RWPE2 (cell line): ENCODE measurements at regions not wholly inside any gene's neighbourhood (a gene's known extent, or its start where the extent isn't known, plus 50 kb on each side); places are given as distances from the start of the nearest gene placed in this dataset.
"Not testable (repeated sequence)": the region's sequence is repeated elsewhere in the genome, so short reads cannot be mapped to it uniquely, and the experiment has no call there.

Experiments used
- ATAC-seq: fragments of 200-7000 bp; cut with Tn5 transposase; 3 replicates; pipeline ENCODE4 v1.9.1; 2021; ENCODE audit warnings: low read depth
- DNase-seq: peaks from one replicate; pipeline ENCODE4 v3.0.0-alpha.2; 2020; ENCODE audit warnings: low spot score
- H3K27ac ChIP-seq: fragments of 450-650 bp; 2 replicates; pipeline ENCODE4 v1.5.1; 2017; ENCODE audit warnings: mild to moderate bottlenecking; ENCODE audit not compliant: poor library complexity, severe bottlenecking
- H3K27me3 ChIP-seq: fragments of 250-450 bp; sonication (Bioruptor Pico); 2 replicates; pipeline ENCODE4 v1.5.1; 2021; ENCODE audit warnings: mild to moderate bottlenecking, moderate library complexity; ENCODE audit not compliant: insufficient read depth, poor library complexity, severe bottlenecking
- H3K36me3 ChIP-seq: fragments of 250-450 bp; sonication (Bioruptor Pico); 2 replicates; pipeline ENCODE4 v1.5.1; 2020; ENCODE audit warnings: low read depth, mild to moderate bottlenecking, moderate library complexity
- H3K4me1 ChIP-seq: fragments of 250-450 bp; sonication (Bioruptor Pico); 2 replicates; pipeline ENCODE4 v1.5.1; 2021; ENCODE audit warnings: mild to moderate bottlenecking, moderate library complexity; ENCODE audit not compliant: insufficient read depth, poor library complexity, severe bottlenecking
- H3K4me3 ChIP-seq: fragments of 250-450 bp; sonication (Bioruptor Pico); 2 replicates; pipeline ENCODE4 v1.5.1; 2021; ENCODE audit warnings: mild to moderate bottlenecking, moderate library complexity; ENCODE audit not compliant: severe bottlenecking
- H3K9me3 ChIP-seq: fragments of 250-450 bp; sonication (Bioruptor Pico); 2 replicates; pipeline ENCODE4 v1.5.1; 2021; ENCODE audit warnings: mild to moderate bottlenecking, moderate library complexity; ENCODE audit not compliant: severe bottlenecking
- CTCF ChIP-seq: fragments of 450-650 bp; IDR thresholded peaks from one replicate; pipeline ENCODE4 v1.5.1; 2017; ENCODE audit warnings: mild to moderate bottlenecking, moderate library complexity; ENCODE audit not compliant: poor library complexity, severe bottlenecking

GRCh38 chr5:122665051-122665450 is 109.8 kb upstream of the SNX2 start:
- H3K36me3 ChIP-seq, result no peaks in the 10 kb centered on the region
- no peaks in the 10 kb centered on the region for H3K4me1 ChIP-seq
- ATAC-seq (no peak), DNase-seq (no peak)
- no peaks in the 10 kb centered on the region for H3K9me3 ChIP-seq
- peaks cover 3% of the 10 kb centered on the region for H3K27me3 ChIP-seq
- no peak overlapping the region for H3K4me3 ChIP-seq
- TF ChIP-seq CTCF, result no peak
- H3K27ac ChIP-seq, result no peak overlapping the region

DNA sequence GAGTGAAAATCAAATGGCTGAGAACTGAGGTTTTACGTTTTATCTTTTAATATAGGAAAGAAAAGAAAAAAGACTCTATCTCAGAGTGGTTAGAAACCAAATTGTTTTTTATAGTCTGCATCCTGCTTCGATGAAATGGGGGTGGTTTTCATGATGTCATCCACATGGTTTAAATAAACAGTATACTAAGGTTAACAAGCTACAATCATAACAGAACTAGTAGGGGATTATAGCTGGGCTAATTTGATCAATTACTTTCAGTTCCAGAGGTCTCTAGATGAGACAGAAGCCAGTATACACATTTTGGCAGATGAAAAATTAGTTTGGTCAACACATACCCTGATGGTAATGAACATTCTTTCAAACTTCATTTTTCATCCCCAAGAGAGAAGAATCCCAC is 106.3 kb upstream of the SNX2 start:
- no peak for ATAC-seq

DNA sequence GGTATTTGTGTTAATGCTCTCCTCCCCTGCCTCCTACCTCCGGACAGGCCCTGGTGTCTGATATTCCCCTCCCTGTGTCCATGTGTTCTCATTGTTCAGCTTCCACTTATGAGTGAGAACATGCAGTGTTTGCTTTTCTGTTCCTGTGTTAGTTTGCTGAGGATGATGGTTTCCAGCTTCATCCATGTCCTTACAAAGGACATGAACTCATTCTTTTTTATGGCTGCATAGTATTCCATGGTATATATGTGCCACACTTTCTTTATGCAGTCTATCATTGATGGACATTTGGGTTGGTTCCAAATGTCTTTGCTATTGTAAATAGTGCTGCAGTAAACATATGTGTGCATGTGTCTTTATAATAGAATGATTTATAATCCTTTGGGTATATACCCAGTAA is 105.2 kb upstream of the SNX2 start:
- DNase-seq, H3K36me3 ChIP-seq, H3K27me3 ChIP-seq, ATAC-seq, H3K4me3 ChIP-seq, H3K9me3 ChIP-seq, H3K4me1 ChIP-seq, H3K27ac ChIP-seq: not testable (repeated sequence)

More for the DNA sequence above, 106.3 kb upstream of the SNX2 start:
- H3K9me3 ChIP-seq, result no peaks in the 10 kb centered on the region
- peaks cover 3% of the 10 kb centered on the region for H3K27me3 ChIP-seq
- H3K4me1 ChIP-seq, result no peaks in the 10 kb centered on the region
- DNase-seq, result no peak
- H3K36me3 ChIP-seq, result no peaks in the 10 kb centered on the region
- no peak for TF ChIP-seq CTCF
- no peak overlapping the region for H3K27ac ChIP-seq
- no peak overlapping the region for H3K4me3 ChIP-seq

DNA sequence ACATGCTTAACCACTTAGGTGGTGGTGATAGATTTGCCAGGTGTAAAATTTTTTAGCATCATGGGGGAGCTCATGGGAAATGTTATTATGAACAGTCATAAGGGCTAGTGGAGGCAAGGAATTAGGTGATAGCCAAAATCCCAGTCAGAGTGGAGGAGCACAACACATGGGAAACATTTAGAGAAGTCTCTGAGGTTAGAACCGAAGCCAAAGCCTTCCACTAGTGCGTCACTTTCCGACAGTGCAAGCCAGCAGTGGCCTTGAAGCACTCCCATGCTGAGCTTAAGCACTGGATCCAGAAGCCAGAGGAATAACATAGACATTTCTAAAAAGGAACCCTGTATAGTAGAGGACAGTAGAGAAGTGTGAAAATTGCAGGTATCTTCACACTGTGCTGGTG is 101.5 kb upstream of the SNX2 start:
- no peaks in the 10 kb centered on the region for H3K4me1 ChIP-seq
- no peak overlapping the region for H3K4me3 ChIP-seq
- no peak overlapping the region for H3K27ac ChIP-seq
- no peak for ATAC-seq
- TF ChIP-seq CTCF, result no peak
- no peaks in the 10 kb centered on the region for H3K36me3 ChIP-seq
- no peaks in the 10 kb centered on the region for H3K9me3 ChIP-seq
- no peaks in the 10 kb centered on the region for H3K27me3 ChIP-seq
- DNase-seq, result no peak

DNA sequence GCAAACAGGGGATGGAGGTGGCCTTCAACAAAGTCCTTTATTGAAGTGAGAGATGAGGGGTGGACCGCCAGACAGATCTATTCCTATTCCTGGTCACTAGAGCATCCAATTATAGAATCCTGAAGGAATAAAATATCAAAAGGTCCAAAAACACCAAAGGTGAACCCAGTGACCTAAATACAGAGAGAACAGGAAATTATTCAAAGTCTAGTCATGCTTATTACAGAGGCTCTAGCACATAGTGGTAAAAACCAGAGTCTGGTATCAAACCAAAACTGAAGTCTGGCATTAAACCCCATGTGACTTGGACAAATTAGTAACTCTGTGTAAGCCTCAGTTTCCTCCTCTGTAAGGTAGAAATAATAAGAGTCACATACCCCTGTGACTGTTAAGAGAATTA is 100.5 kb upstream of the SNX2 start:
- 0 out of 3 replicates have a peak, but pooled peaks have one; percentile 57 for ATAC-seq
- Histone ChIP-seq H3K4me3 (no peak overlapping the region), H3K4me1 (no peaks in the 10 kb centered on the region), H3K27me3 (no peaks in the 10 kb centered on the region), H3K36me3 (no peaks in the 10 kb centered on the region), H3K27ac (no peak overlapping the region), H3K9me3 (no peaks in the 10 kb centered on the region)
- no peak for DNase-seq
- no peak for TF ChIP-seq CTCF
